ENCODE measurements at regions not wholly inside any gene's neighbourhood (a gene's known extent, or its start where the extent isn't known, plus 50 kb on each side); places are given as distances from the start of the nearest gene placed in this dataset.

GRCh38 chr2:109700680-109701274 lies 86.6 kb downstream of the SOWAHC start:
- H3K9me3 Mint-ChIP-seq: no peaks in the 10 kb centered on the region
- peak overlapping the region; percentile 44; the same call in 1 of the 2 replicates for H3K4me2 ChIP-seq
- no peaks in the 10 kb centered on the region for H3K36me3 ChIP-seq (ENCODE audit: insufficient read depth)
- H3K36me3 Mint-ChIP-seq (ENCODE audit: low read depth): no peaks in the 10 kb centered on the region
- peaks cover 27% of the 10 kb centered on the region for H3K4me1 ChIP-seq (ENCODE audit: insufficient read depth)
- H3K4me1 Mint-ChIP-seq: peaks cover 41% of the 10 kb centered on the region
- no peaks in the 10 kb centered on the region for H3K27me3 ChIP-seq (ENCODE audit: insufficient read depth)
- H3K27ac Mint-ChIP-seq: no peak overlapping the region
- peaks cover 3% of the 10 kb centered on the region for H3K27me3 Mint-ChIP-seq (ENCODE audit: insufficient read depth, low read depth, poor library complexity)
- H3F3A ChIP-seq (replicated peaks; ENCODE audit: low read depth): no peaks in the 10 kb centered on the region
- peak; percentile 19; the same call in 1 of the 3 replicates for ATAC-seq
- H3K27ac ChIP-seq (ENCODE audit: low read depth): peak overlapping the region; percentile 67; the same call in 1 of the 2 replicates
- TF ChIP-seq ZNF462 (CRISPR knock-in tag; IDR thresholded peaks at IDR 0.05): peak; percentile 58; the same call in 1 of the 2 replicates
- no peak for TF ChIP-seq POLR2AphosphoS5 (IDR thresholded peaks at IDR 0.05; ENCODE audit: low read depth)
- H3K79me2 ChIP-seq (replicated peaks; ENCODE audit: insufficient read depth): no peaks in the 10 kb centered on the region
- no peak overlapping the region for H3K4me3 ChIP-seq
- H4K20me1 ChIP-seq (replicated peaks; ENCODE audit: insufficient read depth): no peaks in the 10 kb centered on the region
- H3K4me3 Mint-ChIP-seq: no peak overlapping the region
- 0 out of 2 replicates have a peak, but pooled peaks cover 10% of the 10 kb centered on the region for H3K9me2 ChIP-seq (ENCODE audit: insufficient read depth)
- peak overlapping the region; percentile 72; the same call in 1 of the 2 replicates for H2AFZ ChIP-seq
- peak; percentile 5 for DNase-seq (ENCODE audit: low spot score)

- Histone ChIP-seq H3K27ac (ENCODE audit: low read depth) (peak overlapping the region; percentile 4; the same call in 1 of the 2 replicates), H4K20me1 (replicated peaks; ENCODE audit: insufficient read depth) (no peaks in the 10 kb centered on the region), H3K27me3 (ENCODE audit: insufficient read depth) (no peaks in the 10 kb centered on the region), H3K4me3 (no peak overlapping the region), H3K4me2 (peak overlapping the region; percentile 49), H3K9me2 (ENCODE audit: insufficient read depth) (0 out of 2 replicates have a peak, but pooled peaks cover 10% of the 10 kb centered on the region), H3K79me2 (replicated peaks; ENCODE audit: insufficient read depth) (no peaks in the 10 kb centered on the region), H3K36me3 (ENCODE audit: insufficient read depth) (no peaks in the 10 kb centered on the region), H3F3A (replicated peaks; ENCODE audit: low read depth) (no peaks in the 10 kb centered on the region), H3K4me1 (ENCODE audit: insufficient read depth) (peaks cover 27% of the 10 kb centered on the region), H2AFZ (peak overlapping the region; percentile 72; the same call in 1 of the 2 replicates)
- TF ChIP-seq POLR2AphosphoS5 (IDR thresholded peaks at IDR 0.05; ENCODE audit: low read depth) (no peak), NANOG (IDR thresholded peaks at IDR 0.05; ENCODE audit: borderline replicate concordance) (no peak), STAT1 (IDR thresholded peaks at IDR 0.05; ENCODE audit: unreplicated experiment) (no peak)
- H3K27ac Mint-ChIP-seq: no peak overlapping the region; the same call in 1 of the 2 replicates
- ATAC-seq: no peak
- no peak overlapping the region for H3K4me3 Mint-ChIP-seq
- peaks cover 6% of the 10 kb centered on the region for H3K27me3 Mint-ChIP-seq (ENCODE audit: insufficient read depth, low read depth, poor library complexity)
- no peaks in the 10 kb centered on the region for H3K36me3 Mint-ChIP-seq (ENCODE audit: low read depth)
- H3K9me3 Mint-ChIP-seq: no peaks in the 10 kb centered on the region
- DNase-seq (ENCODE audit: low spot score): peak; percentile 13
- peaks cover 46% of the 10 kb centered on the region for H3K4me1 Mint-ChIP-seq
Measured at GRCh38 chr2:109701362-109701761, 87.2 kb downstream of the SOWAHC start.
